GM21381 (cell line): ENCODE measurements at regions not wholly inside any gene's neighbourhood (a gene's known extent, or its start where the extent isn't known, plus 50 kb on each side); places are given as distances from the start of the nearest gene placed in this dataset.
"Not testable (repeated sequence)": the region's sequence is repeated elsewhere in the genome, so short reads cannot be mapped to it uniquely, and the experiment has no call there.

Experiments
- ATAC-seq: cut with Tn5 transposase; IDR thresholded peaks from one replicate; pipeline ENCODE4 v1.9.1; 2021; ENCODE audit warnings: mild to moderate bottlenecking, moderate library complexity; ENCODE audit not compliant: unreplicated experiment

- ATAC-seq, result not testable (repeated sequence)
Observed at GRCh38 chr22:47613181-47613580, 850.7 kb downstream of the TBC1D22A start.

GRCh38 chr22:47612311-47612910 lies 850.0 kb downstream of the TBC1D22A start:
- ATAC-seq, result no peak

- ATAC-seq, result no peak
Observed at GRCh38 chr22:47610764-47611163, 848.3 kb downstream of the TBC1D22A start.

GRCh38 chr22:47610281-47610680 lies 847.8 kb downstream of the TBC1D22A start:
- ATAC-seq, result no peak

- ATAC-seq, result no peak
Observed at GRCh38 chr22:47609653-47610052, 847.2 kb downstream of the TBC1D22A start.

- ATAC-seq, result no peak
Observed at GRCh38 chr22:47608421-47608820, 846.0 kb downstream of the TBC1D22A start.

- no peak for ATAC-seq
Observed at GRCh38 chr22:47607486-47607885, 845.0 kb downstream of the TBC1D22A start.

GRCh38 chr22:47606426-47606825 lies 844.0 kb downstream of the TBC1D22A start:
- no peak for ATAC-seq

GRCh38 chr22:47605886-47606285 lies 843.4 kb downstream of the TBC1D22A start:
- ATAC-seq, result no peak

GRCh38 chr22:47605441-47605840 lies 843.0 kb downstream of the TBC1D22A start:
- ATAC-seq, result no peak

- no peak for ATAC-seq
Observed at GRCh38 chr22:47604563-47604962, 842.1 kb downstream of the TBC1D22A start.

- ATAC-seq, result no peak
Observed at GRCh38 chr22:47602732-47603131, 840.3 kb downstream of the TBC1D22A start.

- no peak for ATAC-seq
Observed at GRCh38 chr22:47601666-47602065, 839.2 kb downstream of the TBC1D22A start.

GRCh38 chr22:47600791-47601625 lies 838.6 kb downstream of the TBC1D22A start:
- ATAC-seq, result no peak

- ATAC-seq, result no peak
Observed at GRCh38 chr22:47600281-47600680, 837.8 kb downstream of the TBC1D22A start.

GRCh38 chr22:47599753-47600152 lies 837.3 kb downstream of the TBC1D22A start:
- no peak for ATAC-seq

GRCh38 chr22:47598864-47599263 lies 836.4 kb downstream of the TBC1D22A start:
- no peak for ATAC-seq

GRCh38 chr22:47597041-47597440 lies 834.6 kb downstream of the TBC1D22A start:
- no peak for ATAC-seq

GRCh38 chr22:47596176-47596690 lies 833.8 kb downstream of the TBC1D22A start:
- ATAC-seq, result no peak

GRCh38 chr22:47594836-47595521 lies 832.5 kb downstream of the TBC1D22A start:
- ATAC-seq, result no peak

- no peak for ATAC-seq
Observed at GRCh38 chr22:47593911-47594311, 831.5 kb downstream of the TBC1D22A start.

- ATAC-seq, result no peak
Observed at GRCh38 chr22:47593291-47593690, 830.8 kb downstream of the TBC1D22A start.
